ENCODE measurements at regions not wholly inside any gene's neighbourhood (a gene's known extent, or its start where the extent isn't known, plus 50 kb on each side); places are given as distances from the start of the nearest gene placed in this dataset.

DNA sequence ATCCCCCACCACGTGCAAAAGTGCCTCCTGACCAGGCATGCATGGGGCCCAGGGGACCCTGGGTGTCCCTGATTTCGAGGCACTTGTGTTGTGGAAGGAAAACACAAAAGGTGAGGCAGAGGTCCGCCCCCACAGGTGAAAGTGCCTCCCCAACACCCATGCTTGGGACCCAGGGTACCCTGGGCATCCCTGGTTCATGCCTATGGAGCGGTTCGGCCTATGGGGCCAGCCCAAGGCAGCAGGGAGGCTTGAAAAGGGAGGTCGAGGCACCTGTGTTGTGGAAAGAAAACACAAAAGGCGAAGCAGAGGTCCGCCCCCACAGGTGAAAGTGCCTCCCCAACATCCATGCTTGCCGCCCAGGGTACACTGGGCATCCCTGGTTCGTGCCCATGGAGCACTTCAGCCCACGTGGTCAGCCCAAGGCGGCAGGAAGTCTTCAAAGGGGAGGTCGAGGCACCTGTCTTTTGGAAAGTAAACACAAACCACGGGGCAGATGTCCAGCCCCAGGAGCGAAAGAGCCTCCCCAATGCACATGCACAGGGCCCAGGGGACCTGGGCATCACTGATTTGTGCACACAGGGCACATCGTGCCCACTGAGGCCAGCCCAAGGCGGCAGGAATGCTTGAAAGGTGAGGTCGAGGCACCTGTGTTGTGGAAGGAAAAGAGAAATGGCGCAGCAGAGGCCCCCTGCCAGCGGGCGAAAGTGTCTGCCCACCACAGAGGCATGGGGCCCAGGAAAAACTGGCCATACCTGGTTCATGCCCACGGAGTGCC, 375.5 kb downstream of the ALG10 start:
- TF ChIP-seq EZH2 (IDR thresholded peaks at IDR 0.05) (no peak), POLR2AphosphoS5 (IDR thresholded peaks at IDR 0.05; ENCODE audit: borderline replicate concordance, low read depth, low read length) (no peak), FOXP2 (optimal IDR thresholded peaks at IDR 0.05; ENCODE audit: control extremely low read depth, extremely low read length, insufficient read depth) (no peak)
